GM23248 (cell line): ENCODE measurements at regions not wholly inside any gene's neighbourhood (a gene's known extent, or its start where the extent isn't known, plus 50 kb on each side); places are given as distances from the start of the nearest gene placed in this dataset.

Experiments used
- DNase-seq: peaks from one replicate; pipeline ENCODE4 v3.0.0-alpha.2; 2015
- H2AFZ ChIP-seq: fragments of 200-600 bp; sonication (generic); 2 replicates; pipeline ENCODE4 v1.6.1; 2016; ENCODE audit warnings: antibody characterized with exemption
- H3F3A ChIP-seq: fragments of 200-600 bp; sonication (generic); 2 replicates; pipeline ENCODE4 v1.6.1; 2016; ENCODE audit warnings: mild to moderate bottlenecking, antibody characterized with exemption, mixed run types; ENCODE audit not compliant: insufficient read depth
- H3K27ac ChIP-seq: fragments of 200-600 bp; sonication (generic); 2 replicates; pipeline ENCODE4 v1.5.1; 2016; ENCODE audit warnings: mild to moderate bottlenecking
- H3K27me3 ChIP-seq: fragments of 200-600 bp; sonication (generic); replicated peaks from 2 replicates; pipeline ENCODE4 v1.6.1; 2016; ENCODE audit warnings: mild to moderate bottlenecking; ENCODE audit not compliant: insufficient read depth
- H3K36me3 ChIP-seq: fragments of 200-600 bp; sonication (generic); 2 replicates; pipeline ENCODE4 v1.6.1; 2016; ENCODE audit warnings: low read depth, mild to moderate bottlenecking
- H3K4me1 ChIP-seq: fragments of 200-600 bp; sonication (generic); 2 replicates; pipeline ENCODE4 v1.6.1; 2016; ENCODE audit warnings: mild to moderate bottlenecking; ENCODE audit not compliant: insufficient read depth
- H3K4me2 ChIP-seq: fragments of 200-600 bp; sonication (generic); one replicate; pipeline ENCODE4 v1.6.1; 2016; ENCODE audit warnings: mild to moderate bottlenecking; ENCODE audit not compliant: unreplicated experiment
- H3K4me3 ChIP-seq: fragments of 200-600 bp; sonication (generic); 2 replicates; pipeline ENCODE4 v1.5.1; 2016; ENCODE audit warnings: mild to moderate bottlenecking
- H3K79me2 ChIP-seq: fragments of 200-600 bp; sonication (generic); 2 replicates; pipeline ENCODE4 v1.6.1; 2016; ENCODE audit warnings: mild to moderate bottlenecking; ENCODE audit not compliant: insufficient read depth
- H3K9ac ChIP-seq: fragments of 200-600 bp; sonication (generic); 2 replicates; pipeline ENCODE4 v1.6.1; 2016; ENCODE audit warnings: mild to moderate bottlenecking
- H3K9me2 ChIP-seq: fragments of 200-600 bp; sonication (generic); 2 replicates; pipeline ENCODE4 v1.6.1; 2016; ENCODE audit warnings: mixed run types, mild to moderate bottlenecking, moderate library complexity; ENCODE audit not compliant: insufficient read depth
- H3K9me3 ChIP-seq: fragments of 200-600 bp; sonication (generic); one replicate; pipeline ENCODE4 v1.6.1; 2017; ENCODE audit warnings: low read depth
- H4K20me1 ChIP-seq: fragments of 200-600 bp; sonication (generic); 2 replicates; pipeline ENCODE4 v1.6.0; 2016; ENCODE audit not compliant: insufficient read depth
- EZH2 ChIP-seq: fragments of 200-600 bp; sonication (generic); IDR thresholded peaks from 2 replicates; pipeline ENCODE4 v1.6.1; 2018; ENCODE audit warnings: antibody characterized with exemption, mild to moderate bottlenecking; ENCODE audit not compliant: insufficient read depth, poor library complexity, severe bottlenecking
- EZH2phosphoT487 ChIP-seq: fragments of 200-600 bp; sonication (generic); IDR thresholded peaks from 2 replicates; pipeline ENCODE4 v1.6.1; 2018; ENCODE audit warnings: antibody characterized with exemption, moderate library complexity, mild to moderate bottlenecking, low read depth; ENCODE audit not compliant: insufficient read depth
- WGBS, 2 experiments: methylation state at CpG; one replicate each; pipeline ENCODE4 v1.1.6; 2015 to 2017; ENCODE audit warnings: low lambda C conversion rate in 2 of 2, low coverage in 1 of 2; ENCODE audit errors: missing lambda C conversion rate in 2 of 2; 5-methylcytosine and 5-hydroxymethylcytosine counted together
- in situ Hi-C: fragments of 300-500 bp; cut with MboI; formaldehyde crosslinking; loops from 2 replicates; pipeline ENCODE4 v1.15.0; 2020

DNA sequence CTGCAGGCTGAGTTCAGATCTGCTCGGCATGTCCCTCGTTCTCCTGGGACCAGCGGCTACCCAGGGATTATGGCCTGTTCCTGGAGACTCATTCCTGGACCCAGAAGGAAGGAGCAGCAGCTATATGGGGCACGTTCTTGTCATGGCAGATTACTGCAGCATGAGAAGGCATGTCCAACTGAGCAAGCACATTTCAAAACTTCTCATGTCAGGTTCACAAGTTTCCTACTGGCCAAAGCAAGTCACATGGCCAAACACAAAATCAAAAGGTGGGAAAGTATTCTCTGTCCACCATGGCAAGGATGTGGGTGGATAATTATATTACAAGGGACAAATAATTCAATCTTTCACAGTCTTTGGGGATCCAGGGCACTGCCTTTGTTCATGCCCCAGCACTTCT is 71.9 kb upstream of the C15orf39 start:
- Histone ChIP-seq H2AFZ (no peak overlapping the region), H3K27ac (no peak overlapping the region), H3K27me3 (no peaks in the 10 kb centered on the region), H3K36me3 (no peaks in the 10 kb centered on the region), H3F3A (no peaks in the 10 kb centered on the region), H3K4me2 (no peak overlapping the region), H3K9me3 (no peaks in the 10 kb centered on the region), H4K20me1 (no peaks in the 10 kb centered on the region), H3K9me2 (no peaks in the 10 kb centered on the region), H3K79me2 (no peaks in the 10 kb centered on the region), H3K4me1 (no peaks in the 10 kb centered on the region), H3K4me3 (no peak overlapping the region), H3K9ac (no peak overlapping the region)
- in situ Hi-C loops, result loop anchor here (10.0 kb wide), 1 partner anchor 55 kb away; no protein-coding TSS in a partner anchor
- no peak for DNase-seq
- 82 to 84% methylated on average over 4 of the region's 4 CpGs for WGBS, 2 experiments
- TF ChIP-seq EZH2phosphoT487, result no peak
- TF ChIP-seq EZH2, result no peak

DNA sequence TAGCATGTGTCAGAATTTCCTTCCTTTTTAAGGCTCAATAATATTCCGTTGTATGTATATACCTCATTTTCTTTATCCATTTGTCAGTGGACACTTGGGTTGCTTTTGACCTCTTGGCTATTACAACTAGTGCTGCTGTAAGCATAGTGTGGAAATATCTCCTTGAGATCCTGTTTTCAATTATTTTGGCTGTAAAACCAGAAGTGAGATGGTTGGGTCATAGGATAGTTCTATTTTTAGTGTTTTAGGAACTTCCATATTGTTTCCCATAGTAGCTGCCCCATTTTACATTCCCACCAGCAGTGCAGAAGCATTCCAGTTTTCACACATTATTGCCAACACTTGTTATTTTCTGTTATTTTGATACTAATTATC is 70.4 kb upstream of the C15orf39 start:
- Histone ChIP-seq H3K9me3 (no peaks in the 10 kb centered on the region), H3K4me2 (no peak overlapping the region), H3F3A (no peaks in the 10 kb centered on the region), H3K79me2 (no peaks in the 10 kb centered on the region), H3K36me3 (no peaks in the 10 kb centered on the region), H3K4me1 (no peaks in the 10 kb centered on the region), H2AFZ (no peak overlapping the region), H3K4me3 (no peak overlapping the region), H3K9ac (no peak overlapping the region), H4K20me1 (no peaks in the 10 kb centered on the region), H3K27ac (no peak overlapping the region), H3K27me3 (no peaks in the 10 kb centered on the region), H3K9me2 (no peaks in the 10 kb centered on the region)
- peak; percentile 11 for DNase-seq
- WGBS, 2 experiments, result 87 to 88% methylated on average over 1 of the region's 1 CpG
- no peak for TF ChIP-seq EZH2
- TF ChIP-seq EZH2phosphoT487, result no peak
- in situ Hi-C loops, result loop anchor here (10.0 kb wide), 1 partner anchor 56 kb away; no protein-coding TSS in a partner anchor

- Histone ChIP-seq H3K9ac (no peak overlapping the region), H4K20me1 (no peaks in the 10 kb centered on the region), H3K4me1 (peaks cover 10% of the 10 kb centered on the region; the same call in 1 of the 2 replicates), H3F3A (no peaks in the 10 kb centered on the region), H3K79me2 (no peaks in the 10 kb centered on the region), H3K9me2 (no peaks in the 10 kb centered on the region), H3K36me3 (no peaks in the 10 kb centered on the region), H2AFZ (no peak overlapping the region), H3K9me3 (no peaks in the 10 kb centered on the region), H3K27me3 (no peaks in the 10 kb centered on the region), H3K27ac (no peak overlapping the region), H3K4me2 (no peak overlapping the region), H3K4me3 (no peak overlapping the region)
- DNase-seq, result no peak
- no peak for TF ChIP-seq EZH2
- no peak for TF ChIP-seq EZH2phosphoT487
- WGBS, 2 experiments, result 95 to 98% methylated on average over 2 of the region's 2 CpGs
- in situ Hi-C loops, result loop anchor here (10.0 kb wide), 1 partner anchor 60 kb away; no protein-coding TSS in a partner anchor
Observed at GRCh38 chr15:75134748-75135147, 66.9 kb upstream of the C15orf39 start.

- 68 to 70% methylated on average over 3 of the region's 3 CpGs for WGBS, 2 experiments
- H3K9me3 ChIP-seq, result no peaks in the 10 kb centered on the region
- no peaks in the 10 kb centered on the region for H3K79me2 ChIP-seq
- peaks cover 10% of the 10 kb centered on the region; the same call in 1 of the 2 replicates for H3K4me1 ChIP-seq
- no peaks in the 10 kb centered on the region for H4K20me1 ChIP-seq
- no peak for TF ChIP-seq EZH2
- no peak for TF ChIP-seq EZH2phosphoT487
- H3F3A ChIP-seq, result no peaks in the 10 kb centered on the region
- DNase-seq, result no peak
- no peak overlapping the region for H3K4me3 ChIP-seq
- no peaks in the 10 kb centered on the region for H3K36me3 ChIP-seq
- H3K27ac ChIP-seq, result no peak overlapping the region
- H2AFZ ChIP-seq, result no peak overlapping the region
- no peaks in the 10 kb centered on the region for H3K9me2 ChIP-seq
- H3K27me3 ChIP-seq, result no peaks in the 10 kb centered on the region
- in situ Hi-C loops, result loop anchor here (10.0 kb wide), 1 partner anchor 61 kb away; no protein-coding TSS in a partner anchor
- H3K4me2 ChIP-seq, result no peak overlapping the region
- no peak overlapping the region for H3K9ac ChIP-seq
Observed at GRCh38 chr15:75136118-75136517, 65.6 kb upstream of the C15orf39 start.

GRCh38 chr15:75136758-75137157 is 64.9 kb upstream of the C15orf39 start:
- Histone ChIP-seq H3F3A (no peaks in the 10 kb centered on the region), H3K79me2 (no peaks in the 10 kb centered on the region), H2AFZ (no peak overlapping the region), H3K4me2 (no peak overlapping the region), H3K27me3 (no peaks in the 10 kb centered on the region), H3K27ac (no peak overlapping the region), H3K9me2 (no peaks in the 10 kb centered on the region), H3K9me3 (no peaks in the 10 kb centered on the region), H3K4me1 (peaks cover 10% of the 10 kb centered on the region; the same call in 1 of the 2 replicates), H3K4me3 (no peak overlapping the region), H3K9ac (no peak overlapping the region), H3K36me3 (no peaks in the 10 kb centered on the region), H4K20me1 (no peaks in the 10 kb centered on the region)
- in situ Hi-C loops, result loop anchor here (10.0 kb wide), 1 partner anchor 62 kb away; no protein-coding TSS in a partner anchor
- TF ChIP-seq EZH2phosphoT487 (no peak), EZH2 (no peak)
- DNase-seq, result no peak
- WGBS, 2 experiments, result 85 to 90% methylated on average over 2 of the region's 2 CpGs
